Activated CD4-positive, alpha-beta T cell treated with anti-CD3 and anti-CD28 coated beads, Interleukin-2, amount 10 ng/mL, durations not matched to agents 24 days and 14 days (primary cell): ENCODE measurements at regions not wholly inside any gene's neighbourhood (a gene's known extent, or its start where the extent isn't known, plus 50 kb on each side); places are given as distances from the start of the nearest gene placed in this dataset.
"Not testable (repeated sequence)": the region's sequence is repeated elsewhere in the genome, so short reads cannot be mapped to it uniquely, and the experiment has no call there.

Experiments used
- DNase-seq: peaks from one replicate; pipeline ENCODE4 v3.0.0; 2022
- H3K27ac Mint-ChIP-seq: one replicate; pipeline ENCODE4 v1.8.0; 2022; ENCODE audit warnings: mild to moderate bottlenecking, mixed read lengths
- H3K27me3 Mint-ChIP-seq: one replicate; pipeline ENCODE4 v1.8.0; 2022; ENCODE audit warnings: mixed read lengths
- H3K36me3 Mint-ChIP-seq: one replicate; pipeline ENCODE4 v1.8.0; 2022; ENCODE audit warnings: low read depth, mild to moderate bottlenecking, mixed read lengths
- H3K4me1 Mint-ChIP-seq: one replicate; pipeline ENCODE4 v1.8.0; 2021; ENCODE audit warnings: mixed read lengths
- H3K4me3 Mint-ChIP-seq: one replicate; pipeline ENCODE4 v1.8.0; 2022; ENCODE audit warnings: mild to moderate bottlenecking, moderate library complexity, mixed read lengths
- H3K9me3 Mint-ChIP-seq: one replicate; pipeline ENCODE4 v1.8.0; 2021; ENCODE audit warnings: mixed read lengths
- intact Hi-C: fragments of 100-400 bp; cut with micrococcal nuclease; formaldehyde crosslinking; loops from one replicate; pipeline ENCODE4 v1.15.1; 2023

DNA sequence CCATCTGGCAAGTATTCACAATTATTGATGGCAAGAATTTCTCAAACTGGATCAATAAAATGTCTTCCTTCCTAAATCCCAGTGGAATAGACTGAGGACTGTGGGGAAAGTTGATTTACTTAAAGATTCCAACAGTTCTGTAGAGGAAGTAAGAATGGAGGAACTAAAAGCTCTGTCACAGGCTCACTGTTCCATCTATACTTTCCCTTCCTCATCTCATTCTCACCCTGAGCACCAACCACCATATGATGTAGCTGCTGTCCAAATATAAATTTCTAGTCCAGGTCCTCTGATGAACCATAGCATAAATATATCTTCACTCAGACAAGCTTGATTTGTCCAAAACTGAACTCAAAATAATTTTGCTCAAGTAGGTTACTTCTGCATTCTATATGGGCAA is 786.9 kb downstream of the TTLL7 start:
- H3K27ac Mint-ChIP-seq, H3K27me3 Mint-ChIP-seq, H3K4me1 Mint-ChIP-seq, H3K9me3 Mint-ChIP-seq, DNase-seq, H3K4me3 Mint-ChIP-seq, H3K36me3 Mint-ChIP-seq, intact Hi-C loops: not testable (repeated sequence)

DNA sequence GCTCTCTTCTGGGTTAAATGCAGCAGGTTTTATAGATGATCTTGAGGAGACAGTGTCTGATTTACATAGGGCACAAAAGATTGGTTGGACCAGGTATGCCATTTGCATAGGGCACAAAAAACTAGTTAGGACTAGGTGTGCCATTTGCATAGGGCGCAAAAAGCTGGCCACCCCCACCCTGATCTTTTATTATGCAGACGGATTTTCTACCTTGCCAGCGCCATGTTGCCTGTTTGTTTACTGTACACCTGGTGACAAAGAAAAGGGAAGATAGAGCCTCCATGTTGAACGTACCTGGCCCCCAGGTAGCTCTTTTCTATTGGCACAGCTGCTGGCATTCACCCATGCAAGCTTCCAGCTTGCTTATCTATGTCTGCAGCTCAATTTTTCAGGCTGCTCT is 790.4 kb downstream of the TTLL7 start:
- not testable (repeated sequence) for H3K4me3 Mint-ChIP-seq, DNase-seq

DNA sequence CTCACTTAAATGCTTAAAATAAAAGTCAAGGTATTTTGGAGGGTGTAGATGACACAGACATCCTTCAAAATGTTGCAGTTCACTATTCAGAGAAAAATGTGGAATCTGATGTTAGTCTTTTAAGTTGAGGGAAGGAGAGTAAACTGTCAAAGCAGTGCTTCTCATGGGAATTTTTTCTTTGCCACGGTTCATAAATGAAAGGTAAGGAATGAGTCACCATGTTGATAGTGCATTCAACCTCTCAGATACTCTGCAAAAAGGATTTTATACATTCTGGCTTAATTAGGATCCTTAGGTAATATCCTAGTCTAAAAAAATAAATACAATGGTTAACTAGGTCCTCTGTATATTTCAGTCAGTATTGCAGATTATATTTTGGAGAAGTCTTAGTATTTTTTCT is 804.3 kb downstream of the TTLL7 start:
- intact Hi-C loops, H3K27me3 Mint-ChIP-seq, DNase-seq, H3K4me3 Mint-ChIP-seq, H3K27ac Mint-ChIP-seq, H3K4me1 Mint-ChIP-seq, H3K9me3 Mint-ChIP-seq, H3K36me3 Mint-ChIP-seq: not testable (repeated sequence)

More for the DNA sequence above, 790.4 kb downstream of the TTLL7 start:
- intact Hi-C loops, H3K27ac Mint-ChIP-seq, H3K9me3 Mint-ChIP-seq, H3K27me3 Mint-ChIP-seq, H3K4me1 Mint-ChIP-seq, H3K36me3 Mint-ChIP-seq: not testable (repeated sequence)

GRCh38 chr1:83182033-83182728 is 816.8 kb downstream of the TTLL7 start:
- H3K36me3 Mint-ChIP-seq, DNase-seq, H3K27me3 Mint-ChIP-seq, H3K27ac Mint-ChIP-seq, H3K4me3 Mint-ChIP-seq, intact Hi-C loops, H3K9me3 Mint-ChIP-seq, H3K4me1 Mint-ChIP-seq: not testable (repeated sequence)

DNA sequence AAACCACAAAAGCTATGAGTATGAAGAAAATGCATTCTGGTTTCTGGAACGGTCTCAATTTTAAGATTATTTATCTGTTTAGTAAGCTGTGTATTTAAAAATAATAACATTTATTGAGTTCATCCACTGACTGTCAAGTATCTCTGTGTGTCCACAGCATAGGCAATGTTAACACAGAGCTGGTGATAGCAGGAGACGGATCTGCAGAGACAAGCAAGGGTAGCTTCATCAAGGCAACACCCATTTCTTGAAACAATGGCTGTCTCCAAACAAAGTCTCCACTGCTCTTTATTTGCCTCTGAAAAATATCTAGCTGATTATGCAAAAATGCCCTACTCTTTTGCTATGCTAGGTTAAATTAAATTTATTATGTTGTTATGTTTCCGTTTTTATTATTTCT is 818.3 kb downstream of the TTLL7 start:
- H3K9me3 Mint-ChIP-seq, DNase-seq, H3K4me3 Mint-ChIP-seq, H3K27ac Mint-ChIP-seq, H3K36me3 Mint-ChIP-seq, H3K27me3 Mint-ChIP-seq, intact Hi-C loops, H3K4me1 Mint-ChIP-seq: not testable (repeated sequence)

- H3K27me3 Mint-ChIP-seq, H3K4me3 Mint-ChIP-seq, intact Hi-C loops, H3K36me3 Mint-ChIP-seq, H3K9me3 Mint-ChIP-seq, H3K27ac Mint-ChIP-seq, DNase-seq, H3K4me1 Mint-ChIP-seq: not testable (repeated sequence)
These were observed 831.3 kb downstream of the TTLL7 start for GRCh38 chr1:83167634-83168033.

GRCh38 chr1:83163879-83164475 is 835.0 kb downstream of the TTLL7 start:
- H3K4me1 Mint-ChIP-seq, H3K4me3 Mint-ChIP-seq, H3K36me3 Mint-ChIP-seq, H3K27ac Mint-ChIP-seq, DNase-seq, intact Hi-C loops, H3K27me3 Mint-ChIP-seq, H3K9me3 Mint-ChIP-seq: not testable (repeated sequence)

GRCh38 chr1:83158924-83159323 is 840.0 kb downstream of the TTLL7 start:
- intact Hi-C loops, H3K36me3 Mint-ChIP-seq, H3K27ac Mint-ChIP-seq, H3K9me3 Mint-ChIP-seq, DNase-seq, H3K4me3 Mint-ChIP-seq, H3K27me3 Mint-ChIP-seq, H3K4me1 Mint-ChIP-seq: not testable (repeated sequence)

DNA sequence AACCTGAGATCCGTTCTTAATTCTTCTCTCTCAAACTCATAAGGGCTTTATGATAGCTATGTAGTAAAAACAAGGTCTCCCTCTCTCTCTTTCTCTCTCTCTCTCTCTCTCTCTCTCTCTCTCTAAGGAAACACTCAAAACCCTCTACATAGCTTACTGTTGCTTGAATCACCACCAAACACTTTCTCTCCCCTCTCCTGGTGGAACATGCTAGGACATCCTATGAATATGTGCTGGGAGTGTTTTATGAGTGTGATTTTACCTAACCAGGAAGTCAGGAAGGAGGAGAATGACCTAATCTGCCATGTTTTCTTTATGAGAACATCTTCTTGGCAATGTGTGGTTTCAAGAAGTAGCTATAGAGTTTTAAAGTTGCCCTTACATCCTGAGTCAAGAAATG is 844.6 kb downstream of the TTLL7 start:
- H3K4me3 Mint-ChIP-seq, intact Hi-C loops, H3K27me3 Mint-ChIP-seq, DNase-seq, H3K36me3 Mint-ChIP-seq, H3K9me3 Mint-ChIP-seq, H3K4me1 Mint-ChIP-seq, H3K27ac Mint-ChIP-seq: not testable (repeated sequence)

DNA sequence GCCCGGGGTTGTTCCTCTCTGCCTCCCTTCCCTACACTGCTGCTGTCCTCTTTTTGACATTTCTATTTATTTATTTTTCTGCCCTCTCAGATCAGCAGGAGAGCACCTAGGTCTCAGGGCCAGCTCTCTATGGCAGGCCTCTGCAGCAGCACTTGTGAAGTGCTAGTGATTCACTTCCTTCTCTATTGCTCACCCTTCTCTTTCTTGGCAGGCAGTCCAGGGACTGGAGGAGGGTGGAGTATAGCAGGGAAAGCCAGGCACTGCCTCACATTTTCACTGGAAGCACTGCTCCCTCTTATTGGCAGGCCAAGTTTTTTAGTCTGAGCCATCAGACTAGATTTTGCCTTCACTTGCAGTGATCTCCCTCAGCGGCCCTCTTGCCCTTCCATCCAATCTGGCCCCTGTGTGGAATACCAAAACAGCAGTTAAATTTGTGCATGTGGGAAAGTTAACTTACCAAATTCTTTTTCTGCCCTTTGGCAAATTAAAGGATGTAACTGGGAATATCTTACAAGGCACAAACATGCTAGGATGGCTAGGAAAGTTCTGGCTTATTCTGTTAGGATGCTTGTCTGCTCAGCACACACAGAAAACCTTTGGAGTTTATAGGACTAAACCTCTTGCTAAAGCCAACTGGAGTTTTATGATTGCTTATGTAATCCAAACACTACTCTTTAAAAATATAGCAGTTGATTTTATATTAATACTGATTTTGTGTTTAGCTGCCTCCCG is 847.6 kb downstream of the TTLL7 start:
- H3K27me3 Mint-ChIP-seq, H3K4me3 Mint-ChIP-seq, H3K4me1 Mint-ChIP-seq, H3K9me3 Mint-ChIP-seq, DNase-seq, H3K27ac Mint-ChIP-seq, H3K36me3 Mint-ChIP-seq, intact Hi-C loops: not testable (repeated sequence)

DNA sequence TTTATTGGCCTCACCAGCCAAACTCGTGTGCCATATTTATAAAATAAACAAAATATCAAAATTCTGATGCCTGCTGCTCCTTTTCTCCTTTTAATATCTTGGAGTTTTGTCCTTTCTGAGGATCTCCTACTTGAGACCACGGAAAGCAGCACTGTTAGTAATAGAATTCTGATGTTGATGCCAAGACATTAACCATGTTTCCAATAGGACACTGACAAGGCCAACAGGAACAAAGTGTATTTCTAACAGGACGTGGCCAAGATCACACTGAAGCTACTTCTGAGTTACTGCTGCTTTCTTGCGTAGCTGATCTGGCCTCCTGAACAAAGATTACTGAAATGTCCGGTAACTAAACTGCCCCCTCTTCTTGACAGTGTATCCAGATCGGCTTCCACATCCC is 848.5 kb downstream of the TTLL7 start:
- H3K27ac Mint-ChIP-seq, DNase-seq, intact Hi-C loops, H3K4me1 Mint-ChIP-seq, H3K4me3 Mint-ChIP-seq, H3K27me3 Mint-ChIP-seq, H3K9me3 Mint-ChIP-seq, H3K36me3 Mint-ChIP-seq: not testable (repeated sequence)

GRCh38 chr1:83145820-83146219 is 853.1 kb downstream of the TTLL7 start:
- H3K4me1 Mint-ChIP-seq, H3K27me3 Mint-ChIP-seq, H3K4me3 Mint-ChIP-seq, intact Hi-C loops, H3K36me3 Mint-ChIP-seq, H3K9me3 Mint-ChIP-seq, DNase-seq, H3K27ac Mint-ChIP-seq: not testable (repeated sequence)

DNA sequence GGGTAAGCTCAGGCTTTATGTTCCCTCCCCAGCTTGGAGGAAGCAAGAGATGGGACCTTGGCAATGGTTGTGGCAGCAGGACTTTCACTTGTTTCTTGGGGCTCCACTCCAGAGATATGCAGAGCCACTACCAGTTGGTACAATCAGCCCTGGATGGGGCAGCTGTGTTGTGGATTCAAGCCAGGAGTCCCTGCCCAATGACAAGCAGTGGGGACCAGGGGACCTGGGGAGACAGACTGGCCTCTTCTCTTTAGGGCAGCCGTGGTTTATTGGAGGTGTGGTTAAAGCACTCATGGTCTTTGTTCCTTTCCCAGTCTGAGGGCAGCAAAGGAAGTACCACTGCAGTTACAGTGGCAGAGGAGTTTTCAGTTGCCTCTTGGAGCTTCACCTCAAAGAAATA is 856.1 kb downstream of the TTLL7 start:
- H3K27me3 Mint-ChIP-seq, DNase-seq, H3K9me3 Mint-ChIP-seq, H3K27ac Mint-ChIP-seq, H3K4me3 Mint-ChIP-seq, H3K36me3 Mint-ChIP-seq, H3K4me1 Mint-ChIP-seq, intact Hi-C loops: not testable (repeated sequence)

GRCh38 chr1:83135524-83136157 is 863.3 kb downstream of the TTLL7 start:
- intact Hi-C loops, H3K36me3 Mint-ChIP-seq, H3K4me3 Mint-ChIP-seq, DNase-seq, H3K9me3 Mint-ChIP-seq, H3K27ac Mint-ChIP-seq, H3K27me3 Mint-ChIP-seq, H3K4me1 Mint-ChIP-seq: not testable (repeated sequence)
